A673 (cell line): ENCODE measurements at regions not wholly inside any gene's neighbourhood (a gene's known extent, or its start where the extent isn't known, plus 50 kb on each side); places are given as distances from the start of the nearest gene placed in this dataset.

ENCODE experiments used
- BruUV-seq: library from RNA; stranded (reverse); fragments of 400-500 nt; replicated peaks from 2 replicates; lab custom pipeline; 2021; lab: Mats Ljungman, UMichigan
- CTCF ChIA-PET: fragments of 300-600 bp; sonication (Branson Sonifier 250); formaldehyde crosslinking; loops from one replicate; lab custom pipeline; 2022; ENCODE audit warnings: antibody characterized with exemption; lab: Charles Lee
- POLR2A ChIA-PET: fragments of 300-600 bp; sonication (Branson Sonifier 250); formaldehyde crosslinking; loops from one replicate; lab custom pipeline; 2022; ENCODE audit warnings: antibody characterized with exemption; ENCODE audit not compliant: low non-redundant PET; lab: Charles Lee
- DNase-seq: peaks from one replicate; pipeline ENCODE4 v3.0.0-alpha.2; 2015; ENCODE audit warnings: low spot score
- H3K27ac ChIP-seq: fragments of 200-600 bp; sonication (generic); 2 replicates; pipeline ENCODE4 v1.5.1; 2016; ENCODE audit warnings: mixed run types, low read depth, mild to moderate bottlenecking, mixed read lengths, antibody characterized with exemption, low read length; ENCODE audit not compliant: poor library complexity, severe bottlenecking
- H3K27me3 ChIP-seq: fragments of 200-600 bp; sonication (generic); replicated peaks from 2 replicates; pipeline ENCODE4 v1.6.1; 2017; ENCODE audit warnings: mixed run types, low read depth, mild to moderate bottlenecking, mixed read lengths, antibody characterized with exemption, low read length; ENCODE audit not compliant: insufficient read depth, poor library complexity
- H3K36me3 ChIP-seq: fragments of 200-600 bp; sonication (generic); 2 replicates; pipeline ENCODE4 v1.6.1; 2016; ENCODE audit warnings: mixed run types, mild to moderate bottlenecking, mixed read lengths, antibody characterized with exemption, low read length; ENCODE audit not compliant: insufficient read depth, poor library complexity, severe bottlenecking
- H3K4me1 ChIP-seq: fragments of 200-600 bp; sonication (generic); 2 replicates; pipeline ENCODE4 v1.6.1; 2017; ENCODE audit warnings: mixed run types, mild to moderate bottlenecking, mixed read lengths, antibody characterized with exemption, low read length; ENCODE audit not compliant: insufficient read depth, poor library complexity, severe bottlenecking
- H3K4me3 ChIP-seq: fragments of 200-600 bp; sonication (generic); 2 replicates; pipeline ENCODE4 v1.5.1; 2016; ENCODE audit warnings: low read depth, mixed run types, mild to moderate bottlenecking, mixed read lengths, low read length; ENCODE audit not compliant: poor library complexity, severe bottlenecking
- H3K9me3 ChIP-seq: fragments of 200-600 bp; sonication (generic); 2 replicates; pipeline ENCODE4 v1.6.1; 2016; ENCODE audit warnings: mixed run types, low read depth, mild to moderate bottlenecking, mixed read lengths, antibody characterized with exemption, low read length; ENCODE audit not compliant: poor library complexity, severe bottlenecking
- EZH2 ChIP-seq: fragments of 200-600 bp; sonication (generic); IDR thresholded peaks from 2 replicates; pipeline ENCODE4 v1.6.1; 2017; ENCODE audit warnings: borderline replicate concordance, low read depth, mild to moderate bottlenecking, mixed read lengths, antibody characterized with exemption, low read length; ENCODE audit not compliant: poor library complexity, severe bottlenecking
- intact Hi-C: fragments of 100-400 bp; cut with micrococcal nuclease; formaldehyde crosslinking; loops from one replicate; pipeline ENCODE4 v1.10.0; 2022; ENCODE audit not compliant: unreplicated experiment
- TF ChIP-seq, protein P1 (sequence below): fragments of 300-800, 200-600 bp; sonication (generic); conservative IDR thresholded peaks from 2 replicates; pipeline ENCODE4 v1.5.1; 2017; ENCODE audit warnings: low read depth, mild to moderate bottlenecking, antibody characterized with exemption, low read length, moderate library complexity, mixed read lengths

DNA sequence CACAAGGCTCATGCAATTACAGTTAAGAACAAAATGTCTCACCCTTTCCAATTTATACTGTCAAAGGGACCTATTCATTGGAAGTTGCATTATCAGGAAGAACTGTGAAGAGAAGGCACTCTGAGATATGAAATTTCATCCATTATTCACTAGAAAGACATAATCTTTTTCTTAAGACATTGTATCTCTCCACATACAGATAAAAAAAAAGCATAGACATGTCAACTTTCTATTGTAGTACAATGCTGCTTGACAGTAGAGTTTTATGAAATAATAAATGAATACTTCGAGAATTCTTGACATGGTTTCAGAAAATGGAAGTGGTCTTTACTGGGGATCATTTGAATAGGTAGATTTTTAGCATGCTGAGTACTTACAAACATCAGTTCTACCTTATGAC lies 545.0 kb downstream of the TMA16 start:
- POLR2A ChIA-PET = no interaction called here
- DNase-seq = no peak
- Histone ChIP-seq H3K9me3 (peaks cover 19% of the 10 kb centered on the region), H3K36me3 (no peaks in the 10 kb centered on the region), H3K4me1 (no peaks in the 10 kb centered on the region), H3K27ac (no peak overlapping the region), H3K27me3 (no peaks in the 10 kb centered on the region), H3K4me3 (no peak overlapping the region)
- no TSS peak for BruUV-seq
- CTCF ChIA-PET = no interaction called here
- intact Hi-C loops = no loop called here
- TF ChIP-seq, protein P1, sequence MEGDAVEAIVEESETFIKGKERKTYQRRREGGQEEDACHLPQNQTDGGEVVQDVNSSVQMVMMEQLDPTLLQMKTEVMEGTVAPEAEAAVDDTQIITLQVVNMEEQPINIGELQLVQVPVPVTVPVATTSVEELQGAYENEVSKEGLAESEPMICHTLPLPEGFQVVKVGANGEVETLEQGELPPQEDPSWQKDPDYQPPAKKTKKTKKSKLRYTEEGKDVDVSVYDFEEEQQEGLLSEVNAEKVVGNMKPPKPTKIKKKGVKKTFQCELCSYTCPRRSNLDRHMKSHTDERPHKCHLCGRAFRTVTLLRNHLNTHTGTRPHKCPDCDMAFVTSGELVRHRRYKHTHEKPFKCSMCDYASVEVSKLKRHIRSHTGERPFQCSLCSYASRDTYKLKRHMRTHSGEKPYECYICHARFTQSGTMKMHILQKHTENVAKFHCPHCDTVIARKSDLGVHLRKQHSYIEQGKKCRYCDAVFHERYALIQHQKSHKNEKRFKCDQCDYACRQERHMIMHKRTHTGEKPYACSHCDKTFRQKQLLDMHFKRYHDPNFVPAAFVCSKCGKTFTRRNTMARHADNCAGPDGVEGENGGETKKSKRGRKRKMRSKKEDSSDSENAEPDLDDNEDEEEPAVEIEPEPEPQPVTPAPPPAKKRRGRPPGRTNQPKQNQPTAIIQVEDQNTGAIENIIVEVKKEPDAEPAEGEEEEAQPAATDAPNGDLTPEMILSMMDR = no peak
- no peak for TF ChIP-seq EZH2

DNA sequence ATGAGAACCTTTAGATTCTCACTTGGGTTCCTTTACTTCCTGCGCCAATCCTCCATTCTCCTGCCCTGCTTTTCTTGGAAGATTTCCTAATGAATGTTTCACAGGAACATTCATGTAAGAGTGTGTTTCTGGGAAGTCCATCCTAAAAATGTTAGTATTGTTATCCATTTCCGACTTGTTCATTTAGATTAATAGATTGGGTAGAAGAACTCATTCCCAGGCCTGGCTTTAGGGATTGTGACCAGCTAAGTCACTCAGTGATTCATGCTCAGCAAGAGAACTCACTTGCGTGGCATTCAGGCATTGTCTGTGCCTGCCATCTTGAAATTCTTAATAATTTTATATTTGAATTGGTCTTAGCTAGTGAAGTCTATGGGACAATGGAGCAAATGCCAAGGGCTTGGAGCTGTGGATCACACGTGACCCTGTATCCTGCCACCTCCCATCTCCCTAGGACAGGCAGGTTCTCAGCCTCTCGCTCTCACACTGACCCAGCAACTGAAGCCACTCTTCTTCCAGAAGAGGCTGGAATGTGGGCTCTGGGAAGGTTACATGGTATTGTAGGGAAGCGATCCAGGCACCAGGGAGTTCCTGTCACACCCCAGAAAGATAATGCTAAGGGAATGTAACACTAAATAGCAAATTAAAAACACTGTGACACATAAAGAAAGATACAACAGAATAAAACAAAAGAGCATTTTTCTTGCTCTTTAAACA lies 562.1 kb downstream of the TMA16 start:
- no peak for TF ChIP-seq EZH2
- TF ChIP-seq, protein P1 = no peak
- POLR2A ChIA-PET = no interaction called here
- DNase-seq = no peak
- Histone ChIP-seq H3K27me3 (no peaks in the 10 kb centered on the region), H3K36me3 (no peaks in the 10 kb centered on the region), H3K9me3 (no peaks in the 10 kb centered on the region), H3K4me1 (no peaks in the 10 kb centered on the region), H3K27ac (no peak overlapping the region), H3K4me3 (no peak overlapping the region)
- BruUV-seq = no TSS peak
- CTCF ChIA-PET = interaction anchor here (0.6 kb wide), 1 partner anchor 506 kb away, joined by 11 read pairs; no protein-coding TSS in a partner anchor
- intact Hi-C loops = no loop called here

DNA sequence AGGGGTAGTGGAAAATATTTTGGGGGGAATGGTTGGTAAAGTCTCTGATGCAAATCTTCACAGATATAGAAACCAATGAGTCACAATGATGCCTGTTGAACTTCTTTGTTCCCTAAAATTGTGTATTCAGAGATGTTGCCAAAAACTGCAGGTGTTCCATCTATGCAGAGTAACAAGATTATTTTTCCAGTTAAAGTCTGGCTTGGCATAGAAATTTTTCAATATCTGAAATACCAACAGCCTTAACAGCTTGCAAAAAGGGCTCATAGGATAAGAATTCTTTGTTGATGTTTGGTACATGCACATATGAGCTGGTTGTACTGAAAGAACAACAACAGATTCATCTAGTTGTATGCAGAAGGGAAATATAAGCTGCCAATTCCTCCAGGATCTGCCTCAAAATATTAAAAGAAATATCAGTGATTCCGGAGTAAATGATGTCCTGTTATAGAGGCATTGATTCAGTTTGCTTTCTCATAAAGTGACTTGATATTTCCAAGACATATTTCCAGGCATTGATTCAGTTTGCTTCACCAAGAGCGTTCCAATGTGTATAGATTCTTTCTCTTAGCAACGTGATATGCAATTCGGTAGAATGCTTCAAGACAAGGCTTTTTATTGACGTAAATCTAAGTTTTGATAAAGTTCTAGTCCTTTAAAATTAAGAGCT lies 564.4 kb downstream of the TMA16 start:
- ChIA-PET POLR2A (no interaction called here), CTCF (no interaction called here)
- Histone ChIP-seq H3K9me3 (no peaks in the 10 kb centered on the region), H3K36me3 (no peaks in the 10 kb centered on the region), H3K4me1 (no peaks in the 10 kb centered on the region), H3K4me3 (no peak overlapping the region), H3K27ac (no peak overlapping the region), H3K27me3 (no peaks in the 10 kb centered on the region)
- intact Hi-C loops = no loop called here
- no peak for TF ChIP-seq EZH2
- TF ChIP-seq, protein P1 = no peak
- no TSS peak for BruUV-seq
- DNase-seq = peak; percentile 32
